IPS-18a (cell line): ENCODE measurements at regions not wholly inside any gene's neighbourhood (a gene's known extent, or its start where the extent isn't known, plus 50 kb on each side); places are given as distances from the start of the nearest gene placed in this dataset.

Source experiments
- H3K27ac ChIP-seq: one replicate; pipeline ENCODE4 v1.5.1; 2013; ENCODE audit warnings: low read length
- H3K27me3 ChIP-seq: one replicate; pipeline ENCODE4 v1.6.1; 2013; ENCODE audit warnings: mild to moderate bottlenecking, low read length; ENCODE audit not compliant: control insufficient read depth, insufficient read depth
- H3K36me3 ChIP-seq: one replicate; pipeline ENCODE4 v1.6.1; 2013; ENCODE audit warnings: low read depth, low read length; ENCODE audit not compliant: control insufficient read depth
- H3K4me1 ChIP-seq: one replicate; pipeline ENCODE4 v1.6.1; 2013; ENCODE audit warnings: low read depth, low read length; ENCODE audit not compliant: control insufficient read depth
- H3K4me3 ChIP-seq: one replicate; pipeline ENCODE4 v1.5.1; 2013; ENCODE audit warnings: low read length
- H3K9ac ChIP-seq: one replicate; pipeline ENCODE4 v1.6.1; 2013; ENCODE audit warnings: mild to moderate bottlenecking, low read length, moderate library complexity
- H3K9me3 ChIP-seq: one replicate; pipeline ENCODE4 v1.6.1; 2013; ENCODE audit warnings: low read depth, low read length; ENCODE audit not compliant: control insufficient read depth

- no peaks in the 10 kb centered on the region for H3K27me3 ChIP-seq
- no peak overlapping the region for H3K27ac ChIP-seq
- H3K4me1 ChIP-seq, result no peaks in the 10 kb centered on the region
- no peak overlapping the region for H3K9ac ChIP-seq
- H3K36me3 ChIP-seq, result no peaks in the 10 kb centered on the region
- no peaks in the 10 kb centered on the region for H3K9me3 ChIP-seq
- H3K4me3 ChIP-seq, result no peak overlapping the region
Measured at GRCh38 chr10:1968257-1969033, 231.1 kb upstream of the ADARB2 start.

DNA sequence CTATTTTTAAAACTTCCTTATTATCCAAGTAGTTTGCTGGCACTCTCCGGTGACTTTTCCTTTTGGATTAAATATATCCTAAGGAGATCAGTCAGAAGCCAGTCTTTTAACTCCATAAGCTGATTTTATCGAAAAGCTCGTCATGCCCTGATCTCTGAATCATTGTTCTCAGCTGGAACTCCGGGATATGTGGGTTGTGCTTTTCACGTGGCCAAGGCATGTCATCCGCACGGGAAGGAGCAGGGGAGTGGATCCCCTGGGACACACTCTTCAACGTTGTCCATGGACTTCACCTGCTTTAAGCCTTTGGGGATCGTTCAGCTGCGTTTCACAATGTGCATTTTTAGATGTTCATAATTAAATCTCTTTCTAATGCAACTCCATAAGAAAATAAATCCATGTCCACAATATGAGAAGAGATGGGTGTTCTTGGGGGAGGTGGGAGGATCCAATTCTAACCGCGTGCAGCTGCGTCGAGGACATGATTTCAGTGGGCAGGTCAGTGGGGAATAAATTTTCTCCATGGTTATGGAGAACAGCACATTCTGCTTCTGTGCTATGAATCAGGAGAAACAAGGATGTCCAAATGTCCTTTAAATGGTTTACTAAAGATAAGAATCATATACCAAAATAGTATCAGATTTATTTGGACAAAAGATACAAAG is 229.5 kb upstream of the ADARB2 start:
- Histone ChIP-seq H3K9ac (no peak overlapping the region), H3K9me3 (no peaks in the 10 kb centered on the region), H3K4me3 (no peak overlapping the region), H3K27me3 (no peaks in the 10 kb centered on the region), H3K36me3 (no peaks in the 10 kb centered on the region), H3K27ac (no peak overlapping the region), H3K4me1 (no peaks in the 10 kb centered on the region)

DNA sequence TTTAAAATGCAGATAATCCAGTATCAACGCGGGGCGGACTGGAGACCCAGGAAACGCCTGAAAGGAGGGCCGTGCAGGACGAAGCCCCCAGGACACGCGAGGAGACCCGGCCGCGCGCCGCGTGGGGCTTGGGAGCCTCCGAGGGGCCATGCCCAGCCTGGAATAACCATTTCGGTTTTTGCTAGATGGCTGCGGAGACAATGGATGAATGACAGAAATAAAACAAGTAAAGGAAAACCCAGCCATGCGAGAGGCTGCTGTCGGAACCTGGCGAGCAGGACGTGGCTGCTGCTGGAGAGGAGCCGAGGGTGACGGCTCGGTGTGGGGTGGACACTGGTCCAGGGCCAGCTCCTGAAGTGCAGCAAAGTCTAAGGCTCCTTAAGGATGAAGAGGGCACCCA is 227.2 kb upstream of the ADARB2 start:
- H3K9me3 ChIP-seq, result no peaks in the 10 kb centered on the region
- no peak overlapping the region for H3K9ac ChIP-seq
- H3K4me3 ChIP-seq, result no peak overlapping the region
- no peaks in the 10 kb centered on the region for H3K36me3 ChIP-seq
- no peak overlapping the region for H3K27ac ChIP-seq
- no peaks in the 10 kb centered on the region for H3K4me1 ChIP-seq
- no peaks in the 10 kb centered on the region for H3K27me3 ChIP-seq

GRCh38 chr10:1963341-1963740 is 226.0 kb upstream of the ADARB2 start:
- Histone ChIP-seq H3K27me3 (no peaks in the 10 kb centered on the region), H3K36me3 (no peaks in the 10 kb centered on the region), H3K4me3 (no peak overlapping the region), H3K27ac (no peak overlapping the region), H3K9ac (no peak overlapping the region), H3K4me1 (no peaks in the 10 kb centered on the region), H3K9me3 (no peaks in the 10 kb centered on the region)

- Histone ChIP-seq H3K4me1 (no peaks in the 10 kb centered on the region), H3K27me3 (no peaks in the 10 kb centered on the region), H3K27ac (no peak overlapping the region), H3K4me3 (no peak overlapping the region), H3K9me3 (no peaks in the 10 kb centered on the region), H3K36me3 (no peaks in the 10 kb centered on the region), H3K9ac (no peak overlapping the region)
Measured at GRCh38 chr10:1961989-1962388, 224.7 kb upstream of the ADARB2 start.

DNA sequence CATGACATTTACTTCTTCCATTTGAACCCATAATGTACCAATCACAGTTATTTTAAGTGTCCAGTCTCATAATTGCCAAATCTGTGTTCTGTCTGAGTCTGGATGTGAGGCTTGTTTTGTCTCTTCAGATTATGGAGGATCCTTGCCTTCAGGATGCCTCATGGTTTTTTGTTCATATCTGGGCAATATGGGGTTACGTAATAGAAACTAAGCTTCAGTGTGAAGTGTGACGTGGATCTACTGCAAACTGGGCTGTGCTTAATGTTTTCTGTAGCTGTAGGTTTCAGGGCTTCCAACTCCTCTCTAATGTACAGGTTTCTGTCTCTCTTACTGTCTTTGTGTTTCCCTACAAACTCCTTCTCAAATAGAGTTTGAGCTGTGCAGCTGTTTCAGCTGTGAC is 223.7 kb upstream of the ADARB2 start:
- Histone ChIP-seq H3K4me3 (no peak overlapping the region), H3K27ac (no peak overlapping the region), H3K9me3 (no peaks in the 10 kb centered on the region), H3K27me3 (no peaks in the 10 kb centered on the region), H3K9ac (no peak overlapping the region), H3K4me1 (no peaks in the 10 kb centered on the region), H3K36me3 (no peaks in the 10 kb centered on the region)

GRCh38 chr10:1957057-1957456 is 219.7 kb upstream of the ADARB2 start:
- H3K27ac ChIP-seq, result no peak overlapping the region
- no peaks in the 10 kb centered on the region for H3K4me1 ChIP-seq
- no peak overlapping the region for H3K9ac ChIP-seq
- no peak overlapping the region for H3K4me3 ChIP-seq
- H3K27me3 ChIP-seq, result no peaks in the 10 kb centered on the region
- H3K36me3 ChIP-seq, result no peaks in the 10 kb centered on the region
- H3K9me3 ChIP-seq, result no peaks in the 10 kb centered on the region

DNA sequence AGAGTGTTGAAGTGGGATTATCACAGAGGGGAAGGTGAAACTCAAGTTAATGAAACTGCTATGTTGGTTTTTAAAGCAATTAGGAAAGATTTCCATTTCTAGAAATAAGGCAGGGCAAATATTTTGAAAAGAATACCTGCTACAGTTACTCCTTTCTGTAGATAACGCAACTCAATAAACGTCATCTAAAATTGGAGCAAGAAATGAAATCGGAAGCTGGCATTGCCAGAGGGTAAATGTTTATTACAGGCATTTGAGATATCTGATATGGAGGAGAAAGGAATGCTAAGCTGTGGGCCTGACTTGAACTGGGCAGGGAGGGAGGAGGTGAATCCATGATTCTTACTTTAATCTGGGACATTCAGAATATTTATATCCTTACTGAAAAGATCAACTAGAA is 217.0 kb upstream of the ADARB2 start:
- H3K9me3 ChIP-seq, result no peaks in the 10 kb centered on the region
- no peak overlapping the region for H3K27ac ChIP-seq
- H3K9ac ChIP-seq, result no peak overlapping the region
- no peaks in the 10 kb centered on the region for H3K27me3 ChIP-seq
- H3K4me3 ChIP-seq, result no peak overlapping the region
- no peaks in the 10 kb centered on the region for H3K36me3 ChIP-seq
- H3K4me1 ChIP-seq, result no peaks in the 10 kb centered on the region

DNA sequence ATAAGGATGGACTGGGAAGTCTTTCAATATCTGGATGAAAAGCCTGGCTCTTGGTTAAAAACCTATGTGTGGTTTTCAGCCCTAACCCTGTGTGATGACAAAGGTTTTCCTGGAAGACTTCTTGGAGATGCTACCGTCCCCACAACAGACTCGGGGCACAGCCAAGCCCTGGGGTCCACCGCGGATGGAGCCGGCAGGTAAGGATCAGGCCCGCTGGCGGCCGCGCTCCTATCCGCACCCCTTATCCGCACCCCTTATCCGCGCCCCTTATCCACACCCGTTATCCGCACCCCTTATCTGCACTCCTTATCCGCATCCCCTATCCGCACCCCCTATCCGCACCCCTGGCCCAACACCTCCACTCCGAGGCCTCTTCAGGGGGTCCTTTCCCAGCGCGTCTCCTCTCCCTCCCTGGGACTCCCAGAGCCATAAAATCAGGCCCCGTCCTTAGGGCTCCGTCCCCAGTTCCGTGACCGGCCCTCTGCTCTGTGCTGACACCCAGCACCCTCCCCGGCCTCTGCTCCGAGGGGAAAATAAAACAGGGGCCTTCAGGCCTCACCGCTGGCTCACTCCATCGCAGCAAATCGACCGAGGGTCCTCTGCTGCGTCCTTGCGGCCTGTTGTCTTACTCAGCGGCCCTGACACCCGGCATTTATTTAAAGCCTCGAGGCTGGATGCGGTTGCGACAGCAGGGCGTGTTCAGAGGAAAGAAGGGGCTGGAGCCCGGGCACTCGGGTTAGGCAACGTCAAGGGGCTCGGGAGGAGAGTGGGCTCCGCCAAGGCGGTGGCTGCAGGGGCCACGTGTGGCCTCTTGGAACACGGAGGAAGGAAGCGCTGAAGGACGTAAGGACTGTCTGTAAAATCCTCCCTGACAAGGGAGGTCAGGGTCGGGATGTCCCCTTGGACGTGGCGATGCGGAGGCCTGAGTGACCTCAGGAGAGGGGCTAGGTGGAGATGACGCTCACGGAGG is 215.1 kb upstream of the ADARB2 start:
- H3K9ac ChIP-seq, result no peak overlapping the region
- H3K4me3 ChIP-seq, result no peak overlapping the region
- no peak overlapping the region for H3K27ac ChIP-seq
- no peaks in the 10 kb centered on the region for H3K4me1 ChIP-seq
- no peaks in the 10 kb centered on the region for H3K36me3 ChIP-seq
- H3K27me3 ChIP-seq, result no peaks in the 10 kb centered on the region
- H3K9me3 ChIP-seq, result no peaks in the 10 kb centered on the region

- H3K27me3 ChIP-seq, result no peaks in the 10 kb centered on the region
- no peaks in the 10 kb centered on the region for H3K36me3 ChIP-seq
- no peaks in the 10 kb centered on the region for H3K4me1 ChIP-seq
- H3K4me3 ChIP-seq, result no peak overlapping the region
- H3K9ac ChIP-seq, result no peak overlapping the region
- H3K9me3 ChIP-seq, result no peaks in the 10 kb centered on the region
- H3K27ac ChIP-seq, result no peak overlapping the region
Measured at GRCh38 chr10:1950803-1951495, 213.6 kb upstream of the ADARB2 start.

DNA sequence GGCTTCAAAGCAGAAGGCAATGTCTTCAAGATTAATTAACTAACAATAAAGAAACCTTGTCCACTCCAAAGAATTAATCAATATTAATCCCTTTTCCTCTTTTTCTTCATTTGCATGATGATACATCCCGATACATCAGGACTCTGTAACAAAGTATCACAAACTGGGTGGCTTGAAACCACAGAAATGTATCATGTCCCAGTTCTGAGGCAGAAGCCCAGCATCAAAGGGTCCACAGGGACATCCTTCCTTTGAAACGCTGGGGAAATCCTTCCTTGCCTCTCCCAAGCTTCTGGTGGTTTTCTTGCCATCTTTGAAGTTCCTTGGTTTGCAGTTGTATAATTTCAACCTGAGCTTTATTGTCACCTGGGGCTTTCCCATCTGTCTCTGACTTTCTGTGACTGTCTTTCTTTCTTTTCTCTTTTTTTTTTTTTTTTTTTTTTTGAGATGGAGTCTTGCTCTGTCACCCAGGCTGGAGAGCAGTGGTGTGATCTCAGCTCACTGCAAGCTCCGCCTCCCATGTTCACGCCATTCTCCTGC is 210.2 kb upstream of the ADARB2 start:
- Histone ChIP-seq H3K9me3 (no peaks in the 10 kb centered on the region), H3K9ac (no peak overlapping the region), H3K27me3 (no peaks in the 10 kb centered on the region), H3K36me3 (no peaks in the 10 kb centered on the region), H3K27ac (no peak overlapping the region), H3K4me1 (no peaks in the 10 kb centered on the region), H3K4me3 (no peak overlapping the region)
